ENCODE measurements at regions not wholly inside any gene's neighbourhood (a gene's known extent, or its start where the extent isn't known, plus 50 kb on each side); places are given as distances from the start of the nearest gene placed in this dataset.

DNA sequence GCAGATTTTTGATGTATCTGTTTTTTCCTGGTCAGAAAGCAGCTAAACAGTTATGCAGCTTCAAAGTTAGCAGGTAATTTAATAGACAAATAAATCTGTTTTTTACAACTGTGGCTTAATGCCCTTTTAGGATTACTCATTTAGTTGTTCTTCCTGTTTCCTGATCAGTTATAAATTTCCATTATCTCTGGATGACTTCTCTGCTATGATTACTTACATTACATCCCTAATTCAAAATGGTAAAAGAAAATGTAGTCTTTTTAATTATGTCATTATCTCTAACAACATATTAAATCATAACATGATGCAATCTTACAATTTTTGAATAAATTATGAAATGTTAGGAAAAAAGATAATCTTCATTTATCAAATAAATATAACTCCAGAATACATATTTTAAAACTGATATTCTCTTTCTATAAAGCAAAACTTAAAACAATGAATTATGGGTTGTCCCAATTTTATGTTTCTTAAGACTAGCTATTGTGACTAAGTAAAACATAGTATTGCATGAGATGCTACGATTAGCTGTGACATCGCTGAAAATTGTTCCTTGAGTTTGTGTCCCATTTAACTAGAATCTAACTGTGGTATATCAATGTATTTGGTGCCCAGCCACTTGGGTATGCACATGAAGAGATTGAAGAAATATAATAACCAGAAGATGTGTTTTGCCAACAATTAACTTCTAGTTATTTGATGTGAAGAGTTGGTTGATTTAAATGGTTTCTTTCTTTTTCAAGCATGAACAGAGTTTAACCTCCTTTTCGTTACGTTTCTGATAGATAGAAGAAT is 605.3 kb upstream of the SPRY2 start:
- no peak for DNase-seq (ENCODE audit: low spot score)
- Histone ChIP-seq H2AFZ (no peak overlapping the region), H3K4me2 (no peak overlapping the region), H3K36me3 (replicated peaks; ENCODE audit: insufficient read depth, low read depth) (no peaks in the 10 kb centered on the region), H3K27me3 (no peaks in the 10 kb centered on the region), H3K9me2 (replicated peaks; ENCODE audit: insufficient read depth) (no peaks in the 10 kb centered on the region), H3K4me3 (no peak overlapping the region), H4K20me1 (ENCODE audit: insufficient read depth, poor library complexity, severe bottlenecking) (no peaks in the 10 kb centered on the region), H3K4me1 (ENCODE audit: insufficient read depth) (no peaks in the 10 kb centered on the region), H3K79me2 (no peaks in the 10 kb centered on the region), H3K9me3 (ENCODE audit: low read depth) (no peaks in the 10 kb centered on the region), H3K27ac (no peak overlapping the region)
- TF ChIP-seq EZH2phosphoT487 (IDR thresholded peaks at IDR 0.05; ENCODE audit: low read depth, severe bottlenecking, unreplicated experiment) = no peak
- TF ChIP-seq EZH2 (IDR thresholded peaks at IDR 0.05; ENCODE audit: borderline replicate concordance) = no peak
- TF ChIP-seq, protein P1, sequence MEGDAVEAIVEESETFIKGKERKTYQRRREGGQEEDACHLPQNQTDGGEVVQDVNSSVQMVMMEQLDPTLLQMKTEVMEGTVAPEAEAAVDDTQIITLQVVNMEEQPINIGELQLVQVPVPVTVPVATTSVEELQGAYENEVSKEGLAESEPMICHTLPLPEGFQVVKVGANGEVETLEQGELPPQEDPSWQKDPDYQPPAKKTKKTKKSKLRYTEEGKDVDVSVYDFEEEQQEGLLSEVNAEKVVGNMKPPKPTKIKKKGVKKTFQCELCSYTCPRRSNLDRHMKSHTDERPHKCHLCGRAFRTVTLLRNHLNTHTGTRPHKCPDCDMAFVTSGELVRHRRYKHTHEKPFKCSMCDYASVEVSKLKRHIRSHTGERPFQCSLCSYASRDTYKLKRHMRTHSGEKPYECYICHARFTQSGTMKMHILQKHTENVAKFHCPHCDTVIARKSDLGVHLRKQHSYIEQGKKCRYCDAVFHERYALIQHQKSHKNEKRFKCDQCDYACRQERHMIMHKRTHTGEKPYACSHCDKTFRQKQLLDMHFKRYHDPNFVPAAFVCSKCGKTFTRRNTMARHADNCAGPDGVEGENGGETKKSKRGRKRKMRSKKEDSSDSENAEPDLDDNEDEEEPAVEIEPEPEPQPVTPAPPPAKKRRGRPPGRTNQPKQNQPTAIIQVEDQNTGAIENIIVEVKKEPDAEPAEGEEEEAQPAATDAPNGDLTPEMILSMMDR (IDR thresholded peaks at IDR 0.05; ENCODE audit: poor library complexity) = no peak
- 83% methylated on average over 4 of the region's 4 CpGs for WGBS (ENCODE audit: low lambda C conversion rate, missing lambda C conversion rate)

DNA sequence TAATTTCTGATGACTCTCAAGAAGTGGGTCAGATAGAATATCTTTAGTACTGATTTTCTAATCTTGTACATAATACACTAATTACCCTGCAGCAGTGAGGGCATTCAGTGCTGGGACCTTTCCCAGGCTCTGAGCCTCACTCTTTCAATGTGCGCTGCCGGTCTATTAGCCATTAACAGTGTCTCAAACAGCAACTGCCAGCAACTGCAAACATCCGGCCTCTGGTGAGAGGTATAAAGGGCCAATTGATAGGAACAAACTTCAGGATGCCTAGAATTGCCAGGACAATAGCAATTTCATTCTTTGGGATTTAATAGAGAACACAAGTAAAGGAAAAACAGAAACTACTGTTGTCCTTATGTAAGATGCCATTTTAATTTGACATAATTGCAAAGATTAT is 604.4 kb upstream of the SPRY2 start:
- WGBS (ENCODE audit: low lambda C conversion rate, missing lambda C conversion rate) = 34% methylated on average over 3 of the region's 3 CpGs
- no peaks in the 10 kb centered on the region for H4K20me1 ChIP-seq (ENCODE audit: insufficient read depth, poor library complexity, severe bottlenecking)
- peak; percentile 26 for DNase-seq (ENCODE audit: low spot score)

DNA sequence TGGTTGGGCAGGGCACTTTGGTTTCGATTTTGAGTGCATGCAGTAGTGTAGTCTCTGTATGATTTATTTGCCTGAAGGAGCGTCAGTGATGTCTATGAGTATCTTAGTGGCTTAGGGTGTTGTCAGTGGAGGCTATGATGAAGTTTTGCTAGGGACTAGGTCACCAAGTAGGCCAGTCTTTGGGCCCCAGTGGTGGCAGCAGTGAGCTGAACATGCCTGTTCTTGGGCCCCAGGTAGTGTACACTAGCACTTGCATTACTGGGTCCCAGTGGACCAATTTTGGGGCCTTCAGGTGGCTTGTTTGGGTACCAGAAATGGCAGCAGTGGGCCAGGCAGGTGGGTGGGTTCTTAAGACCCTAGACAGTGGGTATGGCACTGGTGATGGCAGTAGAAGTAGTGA is 598.7 kb upstream of the SPRY2 start:
- H3K4me3 ChIP-seq = no peak overlapping the region
- H4K20me1 ChIP-seq (ENCODE audit: insufficient read depth, poor library complexity, severe bottlenecking) = no peaks in the 10 kb centered on the region
- WGBS (ENCODE audit: low lambda C conversion rate, missing lambda C conversion rate) = 93% methylated on average over 2 of the region's 2 CpGs
- no peak overlapping the region for H2AFZ ChIP-seq
- no peak overlapping the region for H3K27ac ChIP-seq
- H3K9me2 ChIP-seq (replicated peaks; ENCODE audit: insufficient read depth) = no peaks in the 10 kb centered on the region
- no peak overlapping the region for H3K4me2 ChIP-seq
- no peaks in the 10 kb centered on the region for H3K27me3 ChIP-seq
- no peak for TF ChIP-seq EZH2phosphoT487 (IDR thresholded peaks at IDR 0.05; ENCODE audit: low read depth, severe bottlenecking, unreplicated experiment)
- no peak for TF ChIP-seq EZH2 (IDR thresholded peaks at IDR 0.05; ENCODE audit: borderline replicate concordance)
- TF ChIP-seq, protein P1 (IDR thresholded peaks at IDR 0.05; ENCODE audit: poor library complexity) = no peak
- no peak for DNase-seq (ENCODE audit: low spot score)
- no peaks in the 10 kb centered on the region for H3K79me2 ChIP-seq
- no peaks in the 10 kb centered on the region for H3K4me1 ChIP-seq (ENCODE audit: insufficient read depth)
- no peaks in the 10 kb centered on the region for H3K9me3 ChIP-seq (ENCODE audit: low read depth)
- no peaks in the 10 kb centered on the region for H3K36me3 ChIP-seq (replicated peaks; ENCODE audit: insufficient read depth, low read depth)

More for the DNA sequence above, 604.4 kb upstream of the SPRY2 start:
- Histone ChIP-seq H3K4me2 (no peak overlapping the region), H3K79me2 (no peaks in the 10 kb centered on the region), H3K9me2 (replicated peaks; ENCODE audit: insufficient read depth) (no peaks in the 10 kb centered on the region), H3K27ac (no peak overlapping the region), H3K27me3 (no peaks in the 10 kb centered on the region), H3K4me1 (ENCODE audit: insufficient read depth) (no peaks in the 10 kb centered on the region), H3K36me3 (replicated peaks; ENCODE audit: insufficient read depth, low read depth) (no peaks in the 10 kb centered on the region), H2AFZ (no peak overlapping the region), H3K4me3 (no peak overlapping the region), H3K9me3 (ENCODE audit: low read depth) (no peaks in the 10 kb centered on the region)
- TF ChIP-seq EZH2phosphoT487 (IDR thresholded peaks at IDR 0.05; ENCODE audit: low read depth, severe bottlenecking, unreplicated experiment) (no peak), EZH2 (IDR thresholded peaks at IDR 0.05; ENCODE audit: borderline replicate concordance) (no peak)
- TF ChIP-seq, protein P1 (IDR thresholded peaks at IDR 0.05; ENCODE audit: poor library complexity) = no peak

All from hepatocyte (in vitro differentiated cells).